Skin epidermis (tissue), 12 donors: ENCODE measurements at regions not wholly inside any gene's neighbourhood (a gene's known extent, or its start where the extent isn't known, plus 50 kb on each side); places are given as distances from the start of the nearest gene placed in this dataset.

Experiments used
- H3K27ac ChIP-seq, 21 experiments: fragments of 200-600 bp; sonication (generic) in 11 of 21; one replicate each; pipeline ENCODE4 v1.5.0; 2020; ENCODE audit warnings: mild to moderate bottlenecking in 3 of 21, inconsistent platforms in 2 of 21, moderate library complexity in 2 of 21
- H3K4me3 ChIP-seq, 7 experiments: fragments of 200-600 bp; sonication (generic) in 2 of 7; one replicate each; pipeline ENCODE4 v1.5.0; 2020; ENCODE audit warnings: inconsistent platforms in 2 of 7, mild to moderate bottlenecking in 2 of 7, moderate library complexity in 1 of 7

GRCh38 chr10:128405450-128405849, 279.2 kb upstream of the MKI67 start:
- Histone ChIP-seq H3K4me3 (no peak overlapping the region), H3K27ac (no peak overlapping the region)

DNA sequence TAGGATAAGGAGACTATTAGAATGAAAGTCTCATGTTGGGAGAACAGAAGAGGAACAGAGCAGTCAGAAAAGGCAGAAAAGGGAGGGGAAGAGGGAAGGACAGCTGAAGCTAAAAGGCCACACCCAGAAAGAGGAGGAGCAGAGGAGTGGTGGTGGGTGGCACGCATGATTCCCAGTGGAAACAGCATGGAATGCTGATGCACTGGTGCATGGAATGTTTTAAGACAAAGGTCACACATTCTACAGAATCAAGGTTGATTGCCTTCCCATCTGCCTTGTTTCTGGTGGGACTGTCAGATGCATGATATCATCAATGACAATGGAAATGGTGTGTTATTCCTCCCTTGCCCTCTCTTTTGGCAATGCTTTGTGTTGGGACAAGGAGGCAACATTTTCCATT, 285.4 kb upstream of the MKI67 start:
- H3K4me3 ChIP-seq: no peak overlapping the region
- H3K27ac ChIP-seq: no peak overlapping the region

GRCh38 chr10:128414568-128414967, 288.3 kb upstream of the MKI67 start:
- Histone ChIP-seq H3K4me3 (no peak overlapping the region), H3K27ac (no peak overlapping the region)

GRCh38 chr10:128416231-128416630, 290.0 kb upstream of the MKI67 start:
- no peak overlapping the region for H3K27ac ChIP-seq

GRCh38 chr10:128417826-128418225, 291.6 kb upstream of the MKI67 start:
- Histone ChIP-seq H3K4me3 (no peak overlapping the region), H3K27ac (no peak overlapping the region)

More at GRCh38 chr10:128416231-128416630, 290.0 kb upstream of the MKI67 start:
- H3K4me3 ChIP-seq: no peak overlapping the region

DNA sequence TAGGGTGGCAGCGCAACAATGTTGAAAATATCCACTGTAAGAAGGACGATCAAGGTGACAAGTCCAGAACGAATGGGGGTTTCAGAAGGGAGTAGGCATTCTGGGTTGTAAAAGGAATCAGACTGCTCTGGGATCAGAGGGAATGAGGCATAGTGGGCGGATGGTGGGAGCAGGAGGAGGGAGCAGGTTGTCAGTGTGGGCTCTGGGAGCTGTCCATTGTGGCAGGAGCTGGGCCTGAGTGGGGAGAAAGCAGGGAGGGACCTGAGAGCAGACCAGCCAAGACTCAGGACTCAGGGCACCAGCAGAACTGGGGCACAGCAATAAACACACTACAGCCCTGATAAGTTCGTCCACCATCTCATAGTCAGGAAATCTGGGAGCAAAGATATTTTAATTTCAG, 292.6 kb upstream of the MKI67 start:
- no peak overlapping the region for H3K4me3 ChIP-seq
- no peak overlapping the region for H3K27ac ChIP-seq

DNA sequence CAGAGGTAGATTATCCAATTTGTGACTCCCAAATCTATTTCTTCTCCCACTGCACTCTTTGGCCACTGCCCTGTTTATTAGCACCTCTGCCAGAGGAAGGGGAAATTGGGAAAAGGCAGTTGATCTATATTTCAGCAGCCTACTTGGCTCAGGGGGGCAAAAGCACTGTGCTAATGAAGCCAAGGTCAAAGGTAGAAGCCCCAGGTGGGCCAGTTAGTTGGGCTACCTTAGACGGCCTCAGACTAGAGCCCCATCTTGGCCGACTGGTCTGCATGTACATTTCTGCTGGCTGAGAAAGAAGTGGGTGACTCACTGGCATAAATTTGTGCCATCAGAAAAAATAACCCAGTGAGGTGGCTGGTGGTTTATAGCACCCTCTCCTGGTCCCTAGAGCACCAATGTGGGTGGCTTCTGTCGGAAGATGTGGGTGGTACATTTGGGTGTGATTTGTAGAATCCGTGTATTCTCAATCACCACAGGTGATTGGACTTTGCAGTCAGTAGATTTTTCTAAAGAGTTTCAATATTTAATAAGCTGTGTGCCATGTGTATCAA, 293.3 kb upstream of the MKI67 start:
- Histone ChIP-seq H3K27ac (no peak overlapping the region), H3K4me3 (no peak overlapping the region)

GRCh38 chr10:128420623-128421022, 294.4 kb upstream of the MKI67 start:
- Histone ChIP-seq H3K27ac (no peak overlapping the region), H3K4me3 (no peak overlapping the region)

DNA sequence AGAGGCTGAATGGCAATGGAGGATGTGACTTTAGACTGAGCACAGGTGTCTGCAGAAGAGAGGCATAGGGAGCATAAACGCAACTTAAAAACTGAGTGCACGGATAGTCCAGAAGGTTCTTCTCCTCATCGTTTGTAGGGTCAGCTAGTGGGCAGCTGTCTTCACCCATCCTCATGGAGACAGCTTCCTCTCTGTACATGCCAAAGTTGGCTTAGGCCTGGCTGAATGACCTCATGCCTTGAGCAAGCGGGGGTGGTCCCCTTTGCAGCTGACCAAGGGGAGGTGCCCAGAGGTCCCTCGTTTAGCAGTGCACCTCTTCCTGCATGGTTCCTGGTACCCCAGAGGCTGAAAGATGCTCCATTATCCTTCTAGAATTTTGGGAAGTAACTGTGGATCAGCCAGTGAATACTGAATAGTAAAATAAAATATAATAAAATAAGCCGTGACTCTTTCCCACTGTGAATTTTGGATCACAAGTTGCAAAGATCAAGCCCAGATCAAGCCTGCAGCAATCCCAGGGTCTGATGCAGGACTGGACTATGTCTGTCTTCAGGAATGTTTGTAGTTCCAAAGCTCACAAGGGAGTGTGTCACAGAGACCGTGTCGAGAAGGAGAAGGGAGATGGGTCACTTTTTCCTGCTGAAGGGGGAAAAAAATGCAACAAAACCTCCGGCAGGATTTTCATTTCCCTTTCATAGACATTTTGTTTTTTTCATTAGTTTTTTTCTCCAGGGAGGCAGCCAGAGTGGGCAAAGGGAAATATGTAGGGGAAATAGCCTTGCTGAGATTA, 295.3 kb upstream of the MKI67 start:
- Histone ChIP-seq H3K4me3 (no peak overlapping the region), H3K27ac (no peak overlapping the region)

DNA sequence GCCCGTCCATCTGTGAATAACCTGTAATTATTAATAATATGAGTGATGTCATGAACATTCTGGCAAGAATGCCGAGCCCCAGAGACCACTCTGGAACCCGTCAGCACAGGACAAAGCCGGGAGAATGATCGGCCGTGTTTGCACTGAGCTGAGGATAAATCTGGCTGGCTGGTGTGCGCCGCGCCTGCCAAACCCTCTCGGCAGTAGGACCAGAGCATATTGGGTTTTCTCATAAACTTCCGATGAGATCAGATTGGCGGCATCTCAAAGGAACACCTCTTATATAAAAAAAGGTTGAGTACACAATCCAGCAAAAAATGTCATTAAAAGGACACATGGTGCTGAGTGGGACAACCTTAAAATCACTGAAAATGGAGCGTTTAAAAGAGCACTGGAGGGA, 296.0 kb upstream of the MKI67 start:
- H3K27ac ChIP-seq: no peak overlapping the region
- no peak overlapping the region for H3K4me3 ChIP-seq

DNA sequence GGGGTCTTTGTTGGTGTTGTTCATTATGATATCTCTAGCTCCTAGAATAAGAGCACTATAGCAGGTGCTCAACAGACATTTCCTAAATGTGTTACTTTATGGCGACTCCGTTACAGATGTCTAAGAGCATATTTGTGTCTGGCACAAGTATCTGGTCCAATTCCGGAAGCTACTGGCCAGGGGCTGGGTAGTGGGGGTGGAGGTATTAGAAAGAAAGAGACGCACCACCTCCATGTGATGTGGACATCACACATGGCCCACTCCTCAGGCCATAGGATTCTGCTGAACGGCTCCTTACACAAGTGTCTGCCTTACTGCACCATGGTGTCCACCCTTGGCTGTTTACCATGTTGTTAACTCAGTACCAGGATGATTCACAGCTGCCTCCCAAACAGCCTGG, 296.8 kb upstream of the MKI67 start:
- Histone ChIP-seq H3K4me3 (no peak overlapping the region), H3K27ac (no peak overlapping the region)

- Histone ChIP-seq H3K27ac (no peak overlapping the region), H3K4me3 (no peak overlapping the region)
Observed at GRCh38 chr10:128429321-128429720, 303.1 kb upstream of the MKI67 start.

DNA sequence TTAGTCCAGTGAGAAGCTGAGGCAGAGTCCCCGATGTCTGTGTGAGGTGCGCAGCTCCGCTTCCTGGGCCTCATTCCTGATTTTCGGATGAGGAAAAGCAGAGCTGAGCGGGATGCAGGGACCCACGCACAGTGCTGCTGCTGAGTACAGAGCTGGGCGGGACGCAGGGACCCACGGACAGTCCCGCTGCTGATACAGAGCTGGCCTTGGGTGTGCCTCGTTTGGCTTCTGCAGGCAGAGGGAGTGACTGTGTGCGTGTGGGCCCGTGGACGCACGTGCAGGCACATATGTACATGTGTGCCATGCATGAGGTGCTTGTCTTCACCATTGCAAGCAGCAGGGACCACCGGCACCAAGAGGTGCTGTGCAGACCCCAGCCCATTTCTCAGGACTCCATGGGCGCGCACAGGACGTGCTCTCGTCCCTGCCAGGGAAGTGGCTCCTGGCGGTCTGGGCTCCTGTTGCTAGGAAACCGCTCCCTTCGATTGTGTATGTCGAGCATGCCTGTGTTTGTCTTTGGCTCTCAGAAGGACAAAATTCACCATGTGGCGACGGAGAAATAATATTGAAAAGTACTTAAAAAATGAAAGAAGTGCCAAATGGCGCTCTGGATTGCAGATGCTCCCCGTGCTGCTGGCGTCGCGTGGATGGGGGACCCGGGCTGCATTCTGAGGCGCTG, 303.8 kb upstream of the MKI67 start:
- Histone ChIP-seq H3K4me3 (no peak overlapping the region), H3K27ac (no peak overlapping the region)

DNA sequence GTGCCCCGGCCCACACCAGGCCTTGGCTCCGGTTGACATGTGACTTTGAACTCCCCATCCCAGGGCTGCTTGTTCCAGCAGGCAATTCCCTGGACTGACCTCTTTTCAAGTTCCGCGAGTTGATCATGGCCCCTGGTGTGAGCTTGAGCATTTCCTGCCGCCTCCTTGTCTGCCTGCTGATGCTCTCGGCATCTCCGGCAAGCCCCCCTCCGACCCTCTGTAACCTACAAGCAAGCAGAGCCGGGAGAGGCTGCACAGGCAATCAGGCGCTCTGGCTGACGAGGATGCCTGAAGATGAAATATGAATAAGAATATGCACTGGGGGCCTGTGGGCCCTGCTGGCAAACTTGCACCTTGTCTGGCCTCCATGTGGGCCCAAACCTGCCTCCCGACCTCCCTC, 304.9 kb upstream of the MKI67 start:
- Histone ChIP-seq H3K27ac (no peak overlapping the region), H3K4me3 (no peak overlapping the region)

- Histone ChIP-seq H3K27ac (no peak overlapping the region), H3K4me3 (no peak overlapping the region)
Observed at GRCh38 chr10:128431506-128431905, 305.3 kb upstream of the MKI67 start.

GRCh38 chr10:128432011-128432410, 305.8 kb upstream of the MKI67 start:
- no peak overlapping the region for H3K4me3 ChIP-seq
- H3K27ac ChIP-seq: no peak overlapping the region

GRCh38 chr10:128432423-128432822, 306.2 kb upstream of the MKI67 start:
- Histone ChIP-seq H3K27ac (no peak overlapping the region), H3K4me3 (no peak overlapping the region)

GRCh38 chr10:128435811-128436210, 309.6 kb upstream of the MKI67 start:
- no peak overlapping the region for H3K4me3 ChIP-seq
- H3K27ac ChIP-seq: no peak overlapping the region

DNA sequence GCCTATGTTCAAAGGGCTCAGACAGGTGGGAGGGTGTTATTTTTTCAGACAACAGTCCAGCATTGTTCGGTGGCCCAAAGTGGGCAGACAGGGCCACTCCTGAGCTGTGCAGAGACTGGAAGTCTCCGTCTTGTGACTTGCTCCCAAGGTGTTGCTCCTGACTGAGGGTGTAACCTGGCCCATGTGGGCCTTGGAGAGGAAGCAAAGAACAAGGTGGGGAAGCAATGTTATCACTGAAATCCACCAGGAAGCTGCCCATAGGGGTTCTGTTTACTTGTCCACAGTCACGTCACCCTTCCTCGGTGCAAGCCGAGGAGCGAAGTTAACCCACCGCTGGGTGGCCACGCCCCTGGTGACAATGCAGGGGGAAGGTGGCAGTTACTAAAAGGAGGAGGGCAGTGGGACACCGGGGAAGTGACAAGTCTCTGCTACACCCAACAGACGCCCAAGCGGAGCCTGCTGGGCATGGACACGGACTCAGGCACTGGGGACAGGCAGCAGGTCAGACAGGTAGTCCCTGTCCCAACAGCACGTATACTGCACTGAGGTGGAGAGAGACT, 311.6 kb upstream of the MKI67 start:
- H3K4me3 ChIP-seq: no peak overlapping the region
- no peak overlapping the region for H3K27ac ChIP-seq

- Histone ChIP-seq H3K4me3 (no peak overlapping the region), H3K27ac (no peak overlapping the region)
Observed at GRCh38 chr10:128438417-128439063, 312.3 kb upstream of the MKI67 start.
